ENCODE measurements at regions not wholly inside any gene's neighbourhood (a gene's known extent, or its start where the extent isn't known, plus 50 kb on each side); places are given as distances from the start of the nearest gene placed in this dataset.

- no peak overlapping the region for H2AFZ ChIP-seq (ENCODE audit: low read depth, low read length)
- H3K27ac ChIP-seq (ENCODE audit: low read length), result no peak overlapping the region
- no peaks in the 10 kb centered on the region for H3K4me1 ChIP-seq (ENCODE audit: insufficient read depth, low read length)
- H4K20me1 ChIP-seq (ENCODE audit: insufficient read depth, low read length), result no peaks in the 10 kb centered on the region
- H3K9ac ChIP-seq (ENCODE audit: low read depth, low read length), result no peak overlapping the region
- H3K27me3 ChIP-seq (ENCODE audit: insufficient read depth, low read length, poor library complexity), result peaks cover 8% of the 10 kb centered on the region
- H3K4me3 ChIP-seq (ENCODE audit: low read depth in 1 of 2, low read length in 2 of 2), result no peak overlapping the region
- ATAC-seq (ENCODE audit: insufficient read depth, low read depth) (no peak), DNase-seq (no peak)
- H3K36me3 ChIP-seq (ENCODE audit: insufficient read depth, low read length), result no peaks in the 10 kb centered on the region
- no peak for TF ChIP-seq EZH2 (IDR thresholded peaks at IDR 0.05; ENCODE audit: borderline replicate concordance, low read depth, low read length, severe bottlenecking)
- H3K4me2 ChIP-seq (ENCODE audit: insufficient read depth, low read length), result no peak overlapping the region
- no peaks in the 10 kb centered on the region for H3K9me3 ChIP-seq (ENCODE audit: insufficient read depth, low read length, severe bottlenecking)
- no peaks in the 10 kb centered on the region for H3K79me2 ChIP-seq (ENCODE audit: insufficient read depth, low read length)
Observed at GRCh38 chr5:2102819-2103776, 220.4 kb upstream of the IRX4 start.

GRCh38 chr5:2101685-2102084 is 219.0 kb upstream of the IRX4 start:
- ATAC-seq (ENCODE audit: insufficient read depth, low read depth) (no peak), DNase-seq (no peak)
- no peaks in the 10 kb centered on the region for H3K79me2 ChIP-seq (ENCODE audit: insufficient read depth, low read length)
- no peak overlapping the region for H3K27ac ChIP-seq (ENCODE audit: low read length)
- H4K20me1 ChIP-seq (ENCODE audit: insufficient read depth, low read length), result no peaks in the 10 kb centered on the region
- H3K9me3 ChIP-seq (ENCODE audit: insufficient read depth, low read length, severe bottlenecking), result no peaks in the 10 kb centered on the region
- H3K9ac ChIP-seq (ENCODE audit: low read depth, low read length), result no peak overlapping the region
- no peak for TF ChIP-seq CTCF (IDR thresholded peaks at IDR 0.05; ENCODE audit: borderline replicate concordance, extremely low read depth, low read length, poor library complexity, severe bottlenecking)
- TF ChIP-seq EZH2 (IDR thresholded peaks at IDR 0.05; ENCODE audit: borderline replicate concordance, low read depth, low read length, severe bottlenecking), result no peak
- H3K4me1 ChIP-seq (ENCODE audit: insufficient read depth, low read length), result no peaks in the 10 kb centered on the region
- H3K4me3 ChIP-seq (ENCODE audit: low read depth in 1 of 2, low read length in 2 of 2), result no peak overlapping the region
- no peaks in the 10 kb centered on the region for H3K36me3 ChIP-seq (ENCODE audit: insufficient read depth, low read length)
- H3K4me2 ChIP-seq (ENCODE audit: insufficient read depth, low read length), result no peak overlapping the region
- H3K27me3 ChIP-seq (ENCODE audit: insufficient read depth, low read length, poor library complexity), result peaks cover 8% of the 10 kb centered on the region
- H2AFZ ChIP-seq (ENCODE audit: low read depth, low read length), result no peak overlapping the region

- Histone ChIP-seq H3K36me3 (ENCODE audit: insufficient read depth, low read length) (no peaks in the 10 kb centered on the region), H3K4me3 (ENCODE audit: low read depth in 1 of 2, low read length in 2 of 2) (no peak overlapping the region), H3K9me3 (ENCODE audit: insufficient read depth, low read length, severe bottlenecking) (no peaks in the 10 kb centered on the region), H3K27me3 (ENCODE audit: insufficient read depth, low read length, poor library complexity) (peaks cover 6% of the 10 kb centered on the region), H3K4me1 (ENCODE audit: insufficient read depth, low read length) (no peaks in the 10 kb centered on the region), H2AFZ (ENCODE audit: low read depth, low read length) (no peak overlapping the region), H3K9ac (ENCODE audit: low read depth, low read length) (no peak overlapping the region), H4K20me1 (ENCODE audit: insufficient read depth, low read length) (no peaks in the 10 kb centered on the region), H3K4me2 (ENCODE audit: insufficient read depth, low read length) (no peak overlapping the region), H3K27ac (ENCODE audit: low read length) (no peak overlapping the region), H3K79me2 (ENCODE audit: insufficient read depth, low read length) (no peaks in the 10 kb centered on the region)
- DNase-seq (no peak), ATAC-seq (ENCODE audit: insufficient read depth, low read depth) (no peak)
- TF ChIP-seq CTCF (IDR thresholded peaks at IDR 0.05; ENCODE audit: borderline replicate concordance, extremely low read depth, low read length, poor library complexity, severe bottlenecking), result no peak
- TF ChIP-seq EZH2 (IDR thresholded peaks at IDR 0.05; ENCODE audit: borderline replicate concordance, low read depth, low read length, severe bottlenecking), result no peak
Observed at GRCh38 chr5:2096887-2097505, 214.3 kb upstream of the IRX4 start.

GRCh38 chr5:2095011-2095410 is 212.3 kb upstream of the IRX4 start:
- H3K27ac ChIP-seq (ENCODE audit: low read length), result no peak overlapping the region
- no peaks in the 10 kb centered on the region for H3K9me3 ChIP-seq (ENCODE audit: insufficient read depth, low read length, severe bottlenecking)
- H4K20me1 ChIP-seq (ENCODE audit: insufficient read depth, low read length), result no peaks in the 10 kb centered on the region
- no peak overlapping the region for H3K4me3 ChIP-seq (ENCODE audit: low read depth in 1 of 2, low read length in 2 of 2)
- H3K79me2 ChIP-seq (ENCODE audit: insufficient read depth, low read length), result no peaks in the 10 kb centered on the region
- no peak overlapping the region for H3K4me2 ChIP-seq (ENCODE audit: insufficient read depth, low read length)
- no peak for ATAC-seq (ENCODE audit: insufficient read depth, low read depth)
- no peaks in the 10 kb centered on the region for H3K36me3 ChIP-seq (ENCODE audit: insufficient read depth, low read length)
- no peak overlapping the region for H3K9ac ChIP-seq (ENCODE audit: low read depth, low read length)
- no peak overlapping the region for H2AFZ ChIP-seq (ENCODE audit: low read depth, low read length)
- no peaks in the 10 kb centered on the region for H3K4me1 ChIP-seq (ENCODE audit: insufficient read depth, low read length)
- no peak for DNase-seq
- TF ChIP-seq EZH2 (IDR thresholded peaks at IDR 0.05; ENCODE audit: borderline replicate concordance, low read depth, low read length, severe bottlenecking) (no peak), CTCF (IDR thresholded peaks at IDR 0.05; ENCODE audit: borderline replicate concordance, extremely low read depth, low read length, poor library complexity, severe bottlenecking) (no peak)
- H3K27me3 ChIP-seq (ENCODE audit: insufficient read depth, low read length, poor library complexity), result peaks cover 8% of the 10 kb centered on the region

Data from DND-41 (cell line).